Ramos (cell line): ENCODE measurements at regions not wholly inside any gene's neighbourhood (a gene's known extent, or its start where the extent isn't known, plus 50 kb on each side); places are given as distances from the start of the nearest gene placed in this dataset.
"Not testable (repeated sequence)": the region's sequence is repeated elsewhere in the genome, so short reads cannot be mapped to it uniquely, and the experiment has no call there.

Experiments
- in situ Hi-C: fragments of 300-500 bp; cut with MboI; formaldehyde crosslinking; loops from one replicate; pipeline ENCODE4 v1.14.3; 2022; ENCODE audit warnings: low sequenced_read_pairs; ENCODE audit not compliant: unreplicated experiment

- in situ Hi-C loops = no loop called here
Measured at GRCh38 chr11:81255895-81256294, 1477.8 kb downstream of the FAM181B start.

- in situ Hi-C loops = no loop called here
Measured at GRCh38 chr11:81253244-81253643, 1480.4 kb downstream of the FAM181B start.

GRCh38 chr11:81246941-81247340 is 1486.7 kb downstream of the FAM181B start:
- in situ Hi-C loops = no loop called here

GRCh38 chr11:81245791-81246190 is 1487.9 kb downstream of the FAM181B start:
- in situ Hi-C loops = no loop called here

- in situ Hi-C loops = no loop called here
Measured at GRCh38 chr11:81241672-81242275, 1491.9 kb downstream of the FAM181B start.

- in situ Hi-C loops = no loop called here
Measured at GRCh38 chr11:81237139-81237538, 1496.5 kb downstream of the FAM181B start.

- in situ Hi-C loops = not testable (repeated sequence)
Measured at GRCh38 chr11:81227409-81227808, 1506.3 kb downstream of the FAM181B start.

- in situ Hi-C loops = no loop called here
Measured at GRCh38 chr11:81224396-81224795, 1509.3 kb downstream of the FAM181B start.

GRCh38 chr11:81222491-81222890 is 1511.2 kb downstream of the FAM181B start:
- in situ Hi-C loops = no loop called here

- in situ Hi-C loops = no loop called here
Measured at GRCh38 chr11:81220146-81220895, 1513.3 kb downstream of the FAM181B start.

- in situ Hi-C loops = no loop called here
Measured at GRCh38 chr11:81219661-81220060, 1514.0 kb downstream of the FAM181B start.

- in situ Hi-C loops = no loop called here
Measured at GRCh38 chr11:81218440-81218839, 1515.2 kb downstream of the FAM181B start.

- in situ Hi-C loops = no loop called here
Measured at GRCh38 chr11:81211050-81211449, 1522.6 kb downstream of the FAM181B start.

- in situ Hi-C loops = no loop called here
Measured at GRCh38 chr11:81207421-81208054, 1526.1 kb downstream of the FAM181B start.

- in situ Hi-C loops = no loop called here
Measured at GRCh38 chr11:81203876-81204275, 1529.8 kb downstream of the FAM181B start.

- in situ Hi-C loops = no loop called here
Measured at GRCh38 chr11:81197396-81197795, 1536.3 kb downstream of the FAM181B start.

GRCh38 chr11:81192516-81192915 is 1541.1 kb downstream of the FAM181B start:
- in situ Hi-C loops = no loop called here

GRCh38 chr11:81190546-81190945 is 1543.1 kb downstream of the FAM181B start:
- in situ Hi-C loops = no loop called here

- in situ Hi-C loops = not testable (repeated sequence)
Measured at GRCh38 chr11:81187033-81187432, 1546.6 kb downstream of the FAM181B start.

- in situ Hi-C loops = no loop called here
Measured at GRCh38 chr11:81174646-81175330, 1558.9 kb downstream of the FAM181B start.

GRCh38 chr11:81165164-81165563 is 1568.5 kb downstream of the FAM181B start:
- in situ Hi-C loops = no loop called here
